ENCODE measurements at regions not wholly inside any gene's neighbourhood (a gene's known extent, or its start where the extent isn't known, plus 50 kb on each side); places are given as distances from the start of the nearest gene placed in this dataset.

GRCh38 chr2:2739231-2739795, 408.2 kb upstream of the MYT1L start:
- intact Hi-C loops (cut with DNase I), result no loop called here
- no peak for ATAC-seq
- WGBS (ENCODE audit: insufficient coverage, low coverage, low lambda C conversion rate, missing lambda C conversion rate), result 87% methylated on average over 8 of the region's 9 CpGs

GRCh38 chr2:2738684-2739083, 407.6 kb upstream of the MYT1L start:
- Histone ChIP-seq H3K27me3 (no peaks in the 10 kb centered on the region), H3K27ac (no peak overlapping the region), H3K9me3 (no peaks in the 10 kb centered on the region), H3K4me3 (no peak overlapping the region), H3K4me1 (no peaks in the 10 kb centered on the region), H3K36me3 (no peaks in the 10 kb centered on the region)
- ATAC-seq, result no peak
- intact Hi-C loops (cut with DNase I), result no loop called here
- DNase-seq, result no peak
- no peak for TF ChIP-seq POLR2A (IDR thresholded peaks at IDR 0.05)
- TF ChIP-seq, protein P1, sequence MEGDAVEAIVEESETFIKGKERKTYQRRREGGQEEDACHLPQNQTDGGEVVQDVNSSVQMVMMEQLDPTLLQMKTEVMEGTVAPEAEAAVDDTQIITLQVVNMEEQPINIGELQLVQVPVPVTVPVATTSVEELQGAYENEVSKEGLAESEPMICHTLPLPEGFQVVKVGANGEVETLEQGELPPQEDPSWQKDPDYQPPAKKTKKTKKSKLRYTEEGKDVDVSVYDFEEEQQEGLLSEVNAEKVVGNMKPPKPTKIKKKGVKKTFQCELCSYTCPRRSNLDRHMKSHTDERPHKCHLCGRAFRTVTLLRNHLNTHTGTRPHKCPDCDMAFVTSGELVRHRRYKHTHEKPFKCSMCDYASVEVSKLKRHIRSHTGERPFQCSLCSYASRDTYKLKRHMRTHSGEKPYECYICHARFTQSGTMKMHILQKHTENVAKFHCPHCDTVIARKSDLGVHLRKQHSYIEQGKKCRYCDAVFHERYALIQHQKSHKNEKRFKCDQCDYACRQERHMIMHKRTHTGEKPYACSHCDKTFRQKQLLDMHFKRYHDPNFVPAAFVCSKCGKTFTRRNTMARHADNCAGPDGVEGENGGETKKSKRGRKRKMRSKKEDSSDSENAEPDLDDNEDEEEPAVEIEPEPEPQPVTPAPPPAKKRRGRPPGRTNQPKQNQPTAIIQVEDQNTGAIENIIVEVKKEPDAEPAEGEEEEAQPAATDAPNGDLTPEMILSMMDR (IDR thresholded peaks at IDR 0.05), result no peak
- 54% methylated on average over 7 of the region's 11 CpGs for WGBS (ENCODE audit: insufficient coverage, low coverage, low lambda C conversion rate, missing lambda C conversion rate)

More at GRCh38 chr2:2739231-2739795, 408.2 kb upstream of the MYT1L start:
- H3K4me3 ChIP-seq, result no peak overlapping the region
- H3K27me3 ChIP-seq, result no peaks in the 10 kb centered on the region
- H3K4me1 ChIP-seq, result no peaks in the 10 kb centered on the region
- TF ChIP-seq, protein P1 (IDR thresholded peaks at IDR 0.05), result no peak
- TF ChIP-seq POLR2A (IDR thresholded peaks at IDR 0.05), result no peak
- no peaks in the 10 kb centered on the region for H3K36me3 ChIP-seq
- DNase-seq, result no peak
- H3K27ac ChIP-seq, result no peak overlapping the region
- no peaks in the 10 kb centered on the region for H3K9me3 ChIP-seq

DNA sequence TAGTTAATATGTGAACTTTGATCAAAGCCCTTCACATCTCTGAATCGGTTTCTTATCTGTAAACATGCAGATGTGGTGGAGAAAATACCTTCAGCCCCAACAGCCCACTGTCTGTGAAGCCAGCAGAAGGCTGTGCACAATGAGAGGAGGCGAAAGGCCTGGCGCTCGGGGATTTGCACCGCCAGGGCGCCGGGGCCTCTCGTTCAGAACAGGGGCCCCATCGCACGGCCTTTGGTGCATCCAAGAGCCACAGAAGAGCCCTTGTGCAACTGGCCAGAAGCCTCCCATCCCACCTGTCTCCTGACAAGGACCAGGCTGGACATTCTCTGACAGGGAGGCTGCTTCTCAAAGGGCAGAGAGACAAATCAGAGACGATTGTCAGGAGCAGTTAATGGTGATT, 407.2 kb upstream of the MYT1L start:
- no peak for ATAC-seq
- Histone ChIP-seq H3K4me3 (no peak overlapping the region), H3K27me3 (no peaks in the 10 kb centered on the region), H3K4me1 (no peaks in the 10 kb centered on the region), H3K9me3 (no peaks in the 10 kb centered on the region), H3K36me3 (no peaks in the 10 kb centered on the region), H3K27ac (no peak overlapping the region)
- intact Hi-C loops (cut with DNase I), result no loop called here
- no peak for DNase-seq
- no peak for TF ChIP-seq POLR2A (IDR thresholded peaks at IDR 0.05)
- TF ChIP-seq, protein P1 (IDR thresholded peaks at IDR 0.05), result no peak
- 78% methylated on average over 11 of the region's 11 CpGs for WGBS (ENCODE audit: insufficient coverage, low coverage, low lambda C conversion rate, missing lambda C conversion rate)

DNA sequence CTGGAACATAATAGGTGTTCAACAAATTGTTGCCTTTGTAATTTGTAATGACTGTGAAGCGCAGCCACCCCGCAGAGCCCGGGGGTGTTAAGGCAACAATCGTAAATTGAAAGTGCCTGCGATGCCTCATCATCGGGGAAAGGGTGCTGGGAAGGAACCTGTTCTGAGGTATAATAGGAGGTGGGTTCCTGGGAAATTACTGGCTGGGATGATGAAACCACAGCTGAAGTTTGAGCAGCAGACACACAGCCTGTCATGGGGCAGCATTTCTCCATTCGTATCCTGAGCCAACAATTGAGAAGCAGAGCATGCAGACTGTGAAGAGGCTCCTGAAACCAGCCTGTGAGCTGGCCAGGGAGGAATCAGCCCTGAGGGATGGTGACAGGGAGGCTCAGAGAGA, 404.0 kb upstream of the MYT1L start:
- no peak for TF ChIP-seq POLR2A (IDR thresholded peaks at IDR 0.05)
- TF ChIP-seq, protein P1 (IDR thresholded peaks at IDR 0.05), result no peak
- Histone ChIP-seq H3K9me3 (no peaks in the 10 kb centered on the region), H3K4me1 (no peaks in the 10 kb centered on the region), H3K36me3 (no peaks in the 10 kb centered on the region), H3K4me3 (no peak overlapping the region), H3K27me3 (no peaks in the 10 kb centered on the region), H3K27ac (no peak overlapping the region)
- WGBS (ENCODE audit: insufficient coverage, low coverage, low lambda C conversion rate, missing lambda C conversion rate), result 62% methylated on average over 5 of the region's 7 CpGs
- intact Hi-C loops (cut with DNase I), result no loop called here
- DNase-seq (no peak), ATAC-seq (no peak)

GRCh38 chr2:2734308-2734707, 403.2 kb upstream of the MYT1L start:
- H3K4me3 ChIP-seq, result no peak overlapping the region
- WGBS (ENCODE audit: insufficient coverage, low coverage, low lambda C conversion rate, missing lambda C conversion rate), result 44% methylated on average over 6 of the region's 9 CpGs
- DNase-seq, result no peak
- no peaks in the 10 kb centered on the region for H3K4me1 ChIP-seq
- no peaks in the 10 kb centered on the region for H3K27me3 ChIP-seq
- no peaks in the 10 kb centered on the region for H3K36me3 ChIP-seq
- TF ChIP-seq, protein P1 (IDR thresholded peaks at IDR 0.05), result no peak
- no peak for TF ChIP-seq POLR2A (IDR thresholded peaks at IDR 0.05)
- ATAC-seq, result no peak
- no peak overlapping the region for H3K27ac ChIP-seq
- intact Hi-C loops (cut with DNase I), result no loop called here
- no peaks in the 10 kb centered on the region for H3K9me3 ChIP-seq

Data from right lobe of liver (tissue), 6 donors.